Body of pancreas (tissue), 4 donors: ENCODE measurements at regions not wholly inside any gene's neighbourhood (a gene's known extent, or its start where the extent isn't known, plus 50 kb on each side); places are given as distances from the start of the nearest gene placed in this dataset.
"Not testable (repeated sequence)": the region's sequence is repeated elsewhere in the genome, so short reads cannot be mapped to it uniquely, and the experiment has no call there.

Experiments
- ATAC-seq: fragments of 150-250 bp; one replicate; pipeline ENCODE4 v1.9.1; 2016
- DNase-seq, 4 donors: peaks; one replicate each; pipeline ENCODE4 v3.0.0-alpha.2; 2019
- H3K27ac ChIP-seq, 4 donors: fragments of 200-600 bp; sonication (generic); 1 replicate in 3 of 4; 2 replicates in 1 of 4; pipeline versions ENCODE4 v1.5.1 to v1.6.1; 2016 to 2019; ENCODE audit warnings: mild to moderate bottlenecking in 1 of 4, mixed read lengths in 1 of 4, moderate library complexity in 1 of 4
- H3K27me3 ChIP-seq, 2 donors: fragments of 200-600 bp; sonication (generic); one replicate each; pipeline ENCODE4 v1.6.0; 2016; ENCODE audit warnings: mild to moderate bottlenecking in 1 of 2
- H3K36me3 ChIP-seq, 2 donors: fragments of 200-600 bp; sonication (generic); replicated peaks in 1 of 2; 2 replicates each; pipeline ENCODE4 v1.5.1; 2016; ENCODE audit warnings: low read depth in 2 of 2; ENCODE audit not compliant: insufficient read depth in 1 of 2
- H3K4me1 ChIP-seq: fragments of 200-600 bp; sonication (generic); one replicate; pipeline ENCODE4 v1.6.0; 2016
- H3K4me3 ChIP-seq, 2 donors: fragments of 200-600 bp; sonication (generic); 1 replicate in 1 of 2; 2 replicates in 1 of 2; pipeline ENCODE4 v1.5.1; 2016 to 2019
- H3K9me3 ChIP-seq, 3 donors: fragments of 200-600 bp; sonication (generic); 1 replicate in 2 of 3; 2 replicates in 1 of 3; pipeline ENCODE4 v1.5.1; 2016
- CTCF ChIP-seq, 7 experiments: fragments of 450-650 bp in 4 of 7; fragments of 200-600 bp in 3 of 7; sonication (generic) in 3 of 7; IDR thresholded peaks; one replicate each; pipeline ENCODE4 v1.5.1; 2016 to 2019; ENCODE audit warnings: antibody characterized with exemption in 7 of 7
- POLR2A ChIP-seq, 3 donors: fragments of 450-650 bp; IDR thresholded peaks; one replicate each; pipeline ENCODE4 v1.6.1; 2016; ENCODE audit warnings: antibody characterized with exemption in 3 of 3, mild to moderate bottlenecking in 2 of 3
- WGBS, 2 donors: methylation state at CpG; one replicate each; pipeline ENCODE4 v1.1.5; 2017; 5-methylcytosine and 5-hydroxymethylcytosine counted together
- intact Hi-C: fragments of 100-400 bp; cut with DNase I; formaldehyde crosslinking; loops from one replicate; pipeline ENCODE4 v1.15.1; 2023

DNA sequence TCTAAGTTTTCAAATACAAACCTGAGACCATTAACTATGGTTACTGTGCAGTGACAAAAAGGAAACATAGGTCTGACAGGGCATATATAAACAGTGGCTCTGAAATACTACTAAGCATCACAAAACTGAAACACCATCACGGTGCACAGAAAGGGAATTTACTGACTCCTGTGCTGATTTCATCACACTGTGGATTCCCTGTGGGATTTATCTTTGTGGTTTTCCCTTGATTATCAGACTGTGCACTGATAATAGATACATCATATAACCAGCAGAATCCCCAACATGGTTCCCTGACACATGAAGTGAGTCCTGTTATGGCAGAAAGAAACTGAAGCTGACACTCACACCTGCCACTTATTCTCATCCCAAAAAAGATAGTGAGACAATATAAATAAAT is 676.3 kb upstream of the KCND2 start:
- no peaks in the 10 kb centered on the region for H3K4me1 ChIP-seq
- H3K4me3 ChIP-seq = no peak overlapping the region
- no peaks in the 10 kb centered on the region for H3K9me3 ChIP-seq
- H3K36me3 ChIP-seq = no peaks in the 10 kb centered on the region
- ATAC-seq = no peak
- TF ChIP-seq CTCF (IDR thresholded peaks at IDR 0.05) = no peak
- TF ChIP-seq POLR2A (IDR thresholded peaks at IDR 0.05) = no peak
- H3K27ac ChIP-seq = no peak overlapping the region
- WGBS, 2 donors = 62 to 85% methylated on average over 1 of the region's 1 CpG
- H3K27me3 ChIP-seq = no peaks in the 10 kb centered on the region
- no peak for DNase-seq
- intact Hi-C loops = no loop called here

GRCh38 chr7:119606297-119606696 is 666.7 kb upstream of the KCND2 start:
- ATAC-seq (no peak), DNase-seq (no peak)
- H3K9me3 ChIP-seq = no peaks in the 10 kb centered on the region
- TF ChIP-seq POLR2A (IDR thresholded peaks at IDR 0.05) (no peak), CTCF (IDR thresholded peaks at IDR 0.05) (no peak)
- no peak overlapping the region for H3K4me3 ChIP-seq
- intact Hi-C loops = no loop called here
- H3K36me3 ChIP-seq = no peaks in the 10 kb centered on the region
- H3K4me1 ChIP-seq = no peaks in the 10 kb centered on the region
- H3K27ac ChIP-seq = no peak overlapping the region
- 79 to 82% methylated on average over 1 of the region's 1 CpG for WGBS, 2 donors
- no peaks in the 10 kb centered on the region for H3K27me3 ChIP-seq

- no peak overlapping the region for H3K27ac ChIP-seq
- H3K36me3 ChIP-seq = no peaks in the 10 kb centered on the region
- DNase-seq (no peak), ATAC-seq (no peak)
- no peak for TF ChIP-seq POLR2A (IDR thresholded peaks at IDR 0.05)
- TF ChIP-seq CTCF (IDR thresholded peaks at IDR 0.05) = no peak
- H3K4me1 ChIP-seq = no peaks in the 10 kb centered on the region
- no peaks in the 10 kb centered on the region for H3K27me3 ChIP-seq
- 45 to 57% methylated on average over 4 of the region's 4 CpGs for WGBS, 2 donors
- intact Hi-C loops = no loop called here
- H3K4me3 ChIP-seq = no peak overlapping the region
- H3K9me3 ChIP-seq = no peaks in the 10 kb centered on the region
Observed at GRCh38 chr7:119620769-119621168, 652.2 kb upstream of the KCND2 start.

DNA sequence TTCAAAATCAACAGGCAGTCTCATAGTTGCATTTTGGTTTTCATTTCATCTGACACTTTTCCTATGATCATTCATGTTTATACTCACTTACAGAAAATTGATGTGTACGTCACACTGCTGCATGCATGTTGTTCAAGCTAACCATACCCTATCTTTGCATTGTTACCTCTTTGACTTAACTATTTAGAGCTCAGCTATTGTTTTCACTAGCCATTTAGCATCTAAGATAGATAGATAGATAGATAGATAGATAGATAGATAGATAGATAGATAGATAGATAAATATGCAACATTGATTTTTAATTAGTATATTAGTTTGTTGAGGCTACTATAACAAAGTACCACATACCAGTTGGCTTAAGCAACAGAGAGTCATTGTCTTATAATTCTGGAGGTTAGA is 649.5 kb upstream of the KCND2 start:
- no peaks in the 10 kb centered on the region for H3K27me3 ChIP-seq
- no peak overlapping the region for H3K27ac ChIP-seq
- DNase-seq (no peak), ATAC-seq (no peak)
- TF ChIP-seq CTCF (IDR thresholded peaks at IDR 0.05) = no peak
- no peak for TF ChIP-seq POLR2A (IDR thresholded peaks at IDR 0.05)
- H3K36me3 ChIP-seq = no peaks in the 10 kb centered on the region
- no peaks in the 10 kb centered on the region for H3K4me1 ChIP-seq
- no peak overlapping the region for H3K4me3 ChIP-seq
- 63 to 71% methylated on average over 1 of the region's 1 CpG for WGBS, 2 donors
- H3K9me3 ChIP-seq = no peaks in the 10 kb centered on the region
- intact Hi-C loops = no loop called here

DNA sequence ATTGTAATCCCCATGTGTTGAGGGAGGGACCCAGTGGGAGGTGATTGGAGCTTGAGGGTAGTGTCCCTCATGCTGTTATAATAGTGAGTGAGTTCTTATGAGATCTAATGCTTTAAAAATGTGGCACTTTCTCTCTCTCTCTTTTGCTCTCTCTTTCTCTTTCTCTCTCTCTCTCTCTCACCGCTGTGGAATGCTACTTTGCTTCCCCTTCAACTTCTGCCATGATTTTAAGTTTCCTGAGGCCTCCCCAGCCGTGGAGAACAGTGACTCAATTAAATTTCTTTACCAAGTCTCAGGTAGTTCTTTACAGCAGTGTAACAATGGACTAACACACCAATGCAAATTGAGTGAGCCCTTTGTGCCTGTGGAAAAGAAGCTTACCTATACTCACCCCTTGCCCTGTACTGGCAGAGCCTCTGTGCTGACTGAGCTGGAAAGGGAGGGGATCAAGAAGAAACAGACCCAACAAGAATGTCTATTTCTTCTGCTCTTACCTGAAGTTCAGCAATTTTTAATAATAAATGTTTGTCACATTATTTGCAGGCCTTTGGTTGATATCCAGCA is 642.5 kb upstream of the KCND2 start:
- H3K4me1 ChIP-seq = no peaks in the 10 kb centered on the region
- no peaks in the 10 kb centered on the region for H3K9me3 ChIP-seq

GRCh38 chr7:119633812-119634211 is 639.2 kb upstream of the KCND2 start:
- 74 to 87% methylated on average over 2 of the region's 2 CpGs for WGBS, 2 donors
- ATAC-seq, H3K4me1 ChIP-seq, H3K4me3 ChIP-seq, H3K36me3 ChIP-seq, H3K27me3 ChIP-seq, H3K9me3 ChIP-seq, intact Hi-C loops, DNase-seq, H3K27ac ChIP-seq: not testable (repeated sequence)

More for the DNA sequence above, 642.5 kb upstream of the KCND2 start:
- intact Hi-C loops = no loop called here
- H3K36me3 ChIP-seq = no peaks in the 10 kb centered on the region
- no peaks in the 10 kb centered on the region for H3K27me3 ChIP-seq
- H3K4me3 ChIP-seq = no peak overlapping the region
- WGBS, 2 donors = 35 to 36% methylated on average over 2 of the region's 2 CpGs
- no peak overlapping the region for H3K27ac ChIP-seq
- TF ChIP-seq POLR2A (IDR thresholded peaks at IDR 0.05) (no peak), CTCF (IDR thresholded peaks at IDR 0.05) (no peak)
- ATAC-seq = no peak
- DNase-seq = no peak
